ENCODE measurements at regions not wholly inside any gene's neighbourhood (a gene's known extent, or its start where the extent isn't known, plus 50 kb on each side); places are given as distances from the start of the nearest gene placed in this dataset.

GRCh38 chr9:8237096-8237495 lies 437.5 kb upstream of the DMAC1 start:
- TF ChIP-seq POLR2AphosphoS5 (IDR thresholded peaks at IDR 0.05; ENCODE audit: low read depth, low read length) (no peak), CTCF (IDR thresholded peaks at IDR 0.05) (no peak)

Data from Panc1 (cell line).